Astrocyte (in vitro differentiated cells and primary cell): ENCODE measurements at regions not wholly inside any gene's neighbourhood (a gene's known extent, or its start where the extent isn't known, plus 50 kb on each side); places are given as distances from the start of the nearest gene placed in this dataset.

Experiments used
- DNase-seq: peaks from one replicate; pipeline ENCODE4 v3.0.0-alpha.2; 2010; ENCODE audit warnings: low read depth
- FAIRE-seq: peaks from 2 replicates; lab custom pipeline; 2011; peaks lifted over from hg19 to GRCh38; lab: Jason Lieb, UNC
- H2AFZ ChIP-seq: 2 replicates; pipeline ENCODE4 v1.6.0; 2012; ENCODE audit warnings: low read depth, low read length, inconsistent platforms
- H3K27ac ChIP-seq: 2 replicates; pipeline ENCODE4 v1.5.1; 2011; ENCODE audit warnings: low read depth, low read length, inconsistent platforms
- H3K27me3 ChIP-seq: 2 replicates; pipeline ENCODE4 v1.6.0; 2011; ENCODE audit warnings: low read length, inconsistent platforms; ENCODE audit not compliant: insufficient read depth
- H3K36me3 ChIP-seq: 2 replicates; pipeline ENCODE4 v1.5.1; 2011; ENCODE audit warnings: low read length, inconsistent platforms; ENCODE audit not compliant: insufficient read depth
- H3K4me1 ChIP-seq: 2 replicates; pipeline ENCODE4 v1.5.1; 2011; ENCODE audit warnings: low read length, inconsistent platforms; ENCODE audit not compliant: insufficient read depth
- H3K4me2 ChIP-seq: 2 replicates; pipeline ENCODE4 v1.6.0; 2012; ENCODE audit warnings: low read length, inconsistent platforms
- H3K4me3 ChIP-seq: 2 replicates; pipeline ENCODE4 v1.5.1; 2011; ENCODE audit warnings: low read depth, mild to moderate bottlenecking, low read length, inconsistent platforms; ENCODE audit not compliant: insufficient read depth
- H3K79me2 ChIP-seq: 2 replicates; pipeline ENCODE4 v1.6.0; 2012; ENCODE audit warnings: mild to moderate bottlenecking, low read length, inconsistent platforms; ENCODE audit not compliant: insufficient read depth
- H3K9ac ChIP-seq: 2 replicates; pipeline ENCODE4 v1.6.0; 2012; ENCODE audit warnings: mild to moderate bottlenecking, low read length, inconsistent platforms
- H3K9me3 ChIP-seq: 2 replicates; pipeline ENCODE4 v1.5.1; 2012; ENCODE audit warnings: low read depth, mild to moderate bottlenecking, low read length, inconsistent platforms; ENCODE audit not compliant: insufficient read depth
- H4K20me1 ChIP-seq: 2 replicates; pipeline ENCODE4 v1.6.0; 2012; ENCODE audit warnings: low read length, inconsistent platforms; ENCODE audit not compliant: insufficient read depth
- H3K27ac Mint-ChIP-seq: one replicate; pipeline ENCODE4 v1.8.0; 2021; ENCODE audit warnings: mild to moderate bottlenecking, mixed read lengths; ENCODE audit not compliant: unreplicated experiment
- H3K27me3 Mint-ChIP-seq: one replicate; pipeline ENCODE4 v1.8.0; 2021; ENCODE audit warnings: low read depth, mixed read lengths; ENCODE audit not compliant: unreplicated experiment
- H3K36me3 Mint-ChIP-seq: one replicate; pipeline ENCODE4 v1.8.0; 2021; ENCODE audit warnings: low read depth, mixed read lengths; ENCODE audit not compliant: unreplicated experiment
- H3K4me1 Mint-ChIP-seq: one replicate; pipeline ENCODE4 v1.8.0; 2021; ENCODE audit warnings: low read depth, mixed read lengths; ENCODE audit not compliant: unreplicated experiment
- H3K4me3 Mint-ChIP-seq: one replicate; pipeline ENCODE4 v1.8.0; 2021; ENCODE audit warnings: mild to moderate bottlenecking, moderate library complexity, mixed read lengths; ENCODE audit not compliant: unreplicated experiment
- H3K9me3 Mint-ChIP-seq: one replicate; pipeline ENCODE4 v1.8.0; 2021; ENCODE audit warnings: mild to moderate bottlenecking, mixed read lengths; ENCODE audit not compliant: unreplicated experiment
- CTCF ChIP-seq: IDR thresholded peaks from 2 replicates; pipeline ENCODE4 v1.5.1; 2011; ENCODE audit warnings: low read depth, mild to moderate bottlenecking, inconsistent platforms, low read length, moderate library complexity; ENCODE audit not compliant: insufficient read depth
- EZH2 ChIP-seq: IDR thresholded peaks from 2 replicates; pipeline ENCODE4 v1.6.1; 2012; ENCODE audit warnings: mild to moderate bottlenecking, low read length, inconsistent platforms; ENCODE audit not compliant: insufficient read depth

GRCh38 chr11:115741376-115742107 is 237.3 kb upstream of the CADM1 start:
- Mint-ChIP-seq H3K27me3 (peaks cover 7% of the 10 kb centered on the region), H3K4me3 (no peak overlapping the region), H3K36me3 (peaks cover 7% of the 10 kb centered on the region), H3K9me3 (peaks cover 5% of the 10 kb centered on the region), H3K27ac (no peak overlapping the region), H3K4me1 (peaks cover 30% of the 10 kb centered on the region)
- no peak for FAIRE-seq
- Histone ChIP-seq H3K27ac (no peak overlapping the region), H3K4me2 (no peak overlapping the region), H3K4me3 (no peak overlapping the region), H3K9ac (no peak overlapping the region), H3K4me1 (no peaks in the 10 kb centered on the region), H3K36me3 (no peaks in the 10 kb centered on the region), H3K79me2 (no peaks in the 10 kb centered on the region), H4K20me1 (no peaks in the 10 kb centered on the region), H3K27me3 (no peaks in the 10 kb centered on the region), H3K9me3 (no peaks in the 10 kb centered on the region), H2AFZ (no peak overlapping the region)
- no peak for DNase-seq
- no peak for TF ChIP-seq CTCF
- TF ChIP-seq EZH2 = no peak

- TF ChIP-seq CTCF = no peak
- TF ChIP-seq EZH2 = no peak
- Histone ChIP-seq H3K36me3 (no peaks in the 10 kb centered on the region), H3K4me1 (no peaks in the 10 kb centered on the region), H3K4me2 (no peak overlapping the region), H3K9me3 (no peaks in the 10 kb centered on the region), H3K9ac (no peak overlapping the region), H3K4me3 (no peak overlapping the region), H3K27ac (no peak overlapping the region), H3K79me2 (no peaks in the 10 kb centered on the region), H4K20me1 (no peaks in the 10 kb centered on the region), H3K27me3 (no peaks in the 10 kb centered on the region), H2AFZ (no peak overlapping the region)
- peaks cover 38% of the 10 kb centered on the region for H3K4me1 Mint-ChIP-seq
- DNase-seq (no peak), FAIRE-seq (no peak)
- peaks cover 7% of the 10 kb centered on the region for H3K36me3 Mint-ChIP-seq
- peaks cover 5% of the 10 kb centered on the region for H3K9me3 Mint-ChIP-seq
- no peak overlapping the region for H3K27ac Mint-ChIP-seq
- H3K27me3 Mint-ChIP-seq = peaks cover 7% of the 10 kb centered on the region
- H3K4me3 Mint-ChIP-seq = no peak overlapping the region
Observed at GRCh38 chr11:115740324-115740723, 236.1 kb upstream of the CADM1 start.

GRCh38 chr11:115739878-115740277 is 235.7 kb upstream of the CADM1 start:
- H3K27ac ChIP-seq = no peak overlapping the region
- no peak overlapping the region for H3K4me2 ChIP-seq
- Mint-ChIP-seq H3K9me3 (peaks cover 5% of the 10 kb centered on the region), H3K27me3 (peaks cover 7% of the 10 kb centered on the region), H3K27ac (peak overlapping the region; percentile 72), H3K4me3 (no peak overlapping the region), H3K4me1 (peaks cover 35% of the 10 kb centered on the region), H3K36me3 (peaks cover 7% of the 10 kb centered on the region)
- no peaks in the 10 kb centered on the region for H4K20me1 ChIP-seq
- no peak overlapping the region for H3K9ac ChIP-seq
- DNase-seq (no peak), FAIRE-seq (no peak)
- H3K4me3 ChIP-seq = no peak overlapping the region
- no peaks in the 10 kb centered on the region for H3K27me3 ChIP-seq
- no peaks in the 10 kb centered on the region for H3K4me1 ChIP-seq
- H3K9me3 ChIP-seq = no peaks in the 10 kb centered on the region
- no peaks in the 10 kb centered on the region for H3K36me3 ChIP-seq
- H3K79me2 ChIP-seq = no peaks in the 10 kb centered on the region
- H2AFZ ChIP-seq = no peak overlapping the region
- TF ChIP-seq CTCF = no peak
- no peak for TF ChIP-seq EZH2
